SK-N-SH treated with all-trans-retinoic acid at 6 μM for 48 hours (cell line): ENCODE measurements at regions not wholly inside any gene's neighbourhood (a gene's known extent, or its start where the extent isn't known, plus 50 kb on each side); places are given as distances from the start of the nearest gene placed in this dataset.

Source experiments
- BACH2 ChIP-seq: fragments of 250-450 bp; sonication (Bioruptor Pico); IDR thresholded peaks from 2 replicates; pipeline ENCODE4 v1.9.0; 2021; ENCODE audit warnings: mild to moderate bottlenecking, borderline replicate concordance
- TF ChIP-seq, protein P1 (sequence below): fragments of 250-450 bp; sonication (Bioruptor Pico); IDR thresholded peaks from 2 replicates; pipeline ENCODE4 v1.5.1; 2020; ENCODE audit warnings: low read depth, mild to moderate bottlenecking, moderate library complexity

GRCh38 chrX:128619490-128619889 lies 567.3 kb upstream of the ACTRT1 start:
- TF ChIP-seq BACH2 (CRISPR knock-in tag) = no peak
- TF ChIP-seq, protein P1, sequence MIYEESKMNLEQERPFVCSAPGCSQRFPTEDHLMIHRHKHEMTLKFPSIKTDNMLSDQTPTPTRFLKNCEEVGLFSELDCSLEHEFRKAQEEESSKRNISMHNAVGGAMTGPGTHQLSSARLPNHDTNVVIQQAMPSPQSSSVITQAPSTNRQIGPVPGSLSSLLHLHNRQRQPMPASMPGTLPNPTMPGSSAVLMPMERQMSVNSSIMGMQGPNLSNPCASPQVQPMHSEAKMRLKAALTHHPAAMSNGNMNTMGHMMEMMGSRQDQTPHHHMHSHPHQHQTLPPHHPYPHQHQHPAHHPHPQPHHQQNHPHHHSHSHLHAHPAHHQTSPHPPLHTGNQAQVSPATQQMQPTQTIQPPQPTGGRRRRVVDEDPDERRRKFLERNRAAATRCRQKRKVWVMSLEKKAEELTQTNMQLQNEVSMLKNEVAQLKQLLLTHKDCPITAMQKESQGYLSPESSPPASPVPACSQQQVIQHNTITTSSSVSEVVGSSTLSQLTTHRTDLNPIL (CRISPR knock-in tag) = no peak
